ENCODE measurements at regions not wholly inside any gene's neighbourhood (a gene's known extent, or its start where the extent isn't known, plus 50 kb on each side); places are given as distances from the start of the nearest gene placed in this dataset.

GRCh38 chr4:170400361-170400760 lies 310.6 kb upstream of the AADAT start:
- in situ Hi-C loops (cut with MboI) = no loop called here
- H3K9me2 ChIP-seq (ENCODE audit: insufficient read depth) = no peaks in the 10 kb centered on the region
- H3K9ac ChIP-seq = no peak overlapping the region
- H3K4me1 ChIP-seq (ENCODE audit: insufficient read depth) = peaks cover 19% of the 10 kb centered on the region; the same call in 1 of the 2 replicates
- 5 to 13% methylated on average over 1 of the region's 1 CpG for WGBS, 2 experiments (ENCODE audit: low coverage in 1 of 2, low lambda C conversion rate in 2 of 2, missing lambda C conversion rate in 2 of 2)
- peak; percentile 18 for DNase-seq
- H3K36me3 ChIP-seq (ENCODE audit: low read depth) = no peaks in the 10 kb centered on the region
- H3K27me3 ChIP-seq (replicated peaks; ENCODE audit: insufficient read depth) = no peaks in the 10 kb centered on the region
- H3F3A ChIP-seq (ENCODE audit: insufficient read depth) = no peaks in the 10 kb centered on the region
- no peak for TF ChIP-seq EZH2 (IDR thresholded peaks at IDR 0.05; ENCODE audit: insufficient read depth, poor library complexity, severe bottlenecking)
- no peak for TF ChIP-seq EZH2phosphoT487 (IDR thresholded peaks at IDR 0.05; ENCODE audit: insufficient read depth, low read depth)
- H3K4me2 ChIP-seq (ENCODE audit: unreplicated experiment) = no peak overlapping the region
- H3K79me2 ChIP-seq (ENCODE audit: insufficient read depth) = no peaks in the 10 kb centered on the region
- H3K27ac ChIP-seq = no peak overlapping the region
- no peak overlapping the region for H3K4me3 ChIP-seq
- H4K20me1 ChIP-seq (ENCODE audit: insufficient read depth) = no peaks in the 10 kb centered on the region
- peak overlapping the region; percentile 38; the same call in 1 of the 2 replicates for H2AFZ ChIP-seq
- H3K9me3 ChIP-seq (ENCODE audit: low read depth) = no peaks in the 10 kb centered on the region

GRCh38 chr4:170399581-170400293 lies 310.0 kb upstream of the AADAT start:
- no peak for TF ChIP-seq EZH2phosphoT487 (IDR thresholded peaks at IDR 0.05; ENCODE audit: insufficient read depth, low read depth)

GRCh38 chr4:170398218-170398617 lies 308.5 kb upstream of the AADAT start:
- Histone ChIP-seq H3K4me3 (no peak overlapping the region), H3K4me1 (ENCODE audit: insufficient read depth) (peaks cover 19% of the 10 kb centered on the region; the same call in 1 of the 2 replicates), H3K79me2 (ENCODE audit: insufficient read depth) (no peaks in the 10 kb centered on the region), H3K36me3 (ENCODE audit: low read depth) (no peaks in the 10 kb centered on the region), H3K27me3 (replicated peaks; ENCODE audit: insufficient read depth) (no peaks in the 10 kb centered on the region), H3K27ac (no peak overlapping the region), H3K9ac (no peak overlapping the region), H3K4me2 (ENCODE audit: unreplicated experiment) (no peak overlapping the region), H4K20me1 (ENCODE audit: insufficient read depth) (no peaks in the 10 kb centered on the region), H2AFZ (no peak overlapping the region), H3K9me3 (ENCODE audit: low read depth) (no peaks in the 10 kb centered on the region), H3F3A (ENCODE audit: insufficient read depth) (no peaks in the 10 kb centered on the region), H3K9me2 (ENCODE audit: insufficient read depth) (no peaks in the 10 kb centered on the region)
- TF ChIP-seq EZH2phosphoT487 (IDR thresholded peaks at IDR 0.05; ENCODE audit: insufficient read depth, low read depth) = no peak
- in situ Hi-C loops (cut with MboI) = no loop called here
- no peak for DNase-seq

More at GRCh38 chr4:170399581-170400293, 310.0 kb upstream of the AADAT start:
- Histone ChIP-seq H3K79me2 (ENCODE audit: insufficient read depth) (no peaks in the 10 kb centered on the region), H4K20me1 (ENCODE audit: insufficient read depth) (no peaks in the 10 kb centered on the region), H3K9me2 (ENCODE audit: insufficient read depth) (no peaks in the 10 kb centered on the region), H3K9me3 (ENCODE audit: low read depth) (no peaks in the 10 kb centered on the region), H3K4me1 (ENCODE audit: insufficient read depth) (peaks cover 19% of the 10 kb centered on the region; the same call in 1 of the 2 replicates), H3K9ac (no peak overlapping the region), H3K27ac (no peak overlapping the region), H2AFZ (peak overlapping the region; percentile 38; the same call in 1 of the 2 replicates), H3F3A (ENCODE audit: insufficient read depth) (no peaks in the 10 kb centered on the region), H3K27me3 (replicated peaks; ENCODE audit: insufficient read depth) (no peaks in the 10 kb centered on the region), H3K4me3 (no peak overlapping the region), H3K36me3 (ENCODE audit: low read depth) (no peaks in the 10 kb centered on the region), H3K4me2 (ENCODE audit: unreplicated experiment) (no peak overlapping the region)
- in situ Hi-C loops (cut with MboI) = no loop called here
- 19 to 22% methylated on average over 3 of the region's 3 CpGs for WGBS, 2 experiments (ENCODE audit: low coverage in 1 of 2, low lambda C conversion rate in 2 of 2, missing lambda C conversion rate in 2 of 2)
- no peak for DNase-seq

- Histone ChIP-seq H3K79me2 (ENCODE audit: insufficient read depth) (no peaks in the 10 kb centered on the region), H4K20me1 (ENCODE audit: insufficient read depth) (no peaks in the 10 kb centered on the region), H3K9ac (no peak overlapping the region), H3K4me1 (ENCODE audit: insufficient read depth) (peaks cover 26% of the 10 kb centered on the region), H3K9me2 (ENCODE audit: insufficient read depth) (no peaks in the 10 kb centered on the region), H3F3A (ENCODE audit: insufficient read depth) (peaks cover 9% of the 10 kb centered on the region), H3K27ac (no peak overlapping the region), H2AFZ (no peak overlapping the region), H3K4me2 (ENCODE audit: unreplicated experiment) (no peak overlapping the region), H3K36me3 (ENCODE audit: low read depth) (no peaks in the 10 kb centered on the region), H3K27me3 (replicated peaks; ENCODE audit: insufficient read depth) (no peaks in the 10 kb centered on the region), H3K4me3 (no peak overlapping the region), H3K9me3 (ENCODE audit: low read depth) (no peaks in the 10 kb centered on the region)
- 47 to 55% methylated on average over 2 of the region's 2 CpGs for WGBS, 2 experiments (ENCODE audit: low coverage in 1 of 2, low lambda C conversion rate in 2 of 2, missing lambda C conversion rate in 2 of 2)
- TF ChIP-seq EZH2 (IDR thresholded peaks at IDR 0.05; ENCODE audit: insufficient read depth, poor library complexity, severe bottlenecking) (no peak), EZH2phosphoT487 (IDR thresholded peaks at IDR 0.05; ENCODE audit: insufficient read depth, low read depth) (no peak)
- in situ Hi-C loops (cut with MboI) = no loop called here
- no peak for DNase-seq
Measured at GRCh38 chr4:170395773-170396172, 306.0 kb upstream of the AADAT start.

All from GM23248 (cell line).